GM12873 (cell line): ENCODE measurements at regions not wholly inside any gene's neighbourhood (a gene's known extent, or its start where the extent isn't known, plus 50 kb on each side); places are given as distances from the start of the nearest gene placed in this dataset.

Source experiments
- TF ChIP-seq, protein P1 (sequence below): IDR thresholded peaks from 2 replicates; pipeline ENCODE4 v1.5.1; 2012; ENCODE audit warnings: low read depth, mild to moderate bottlenecking, moderate library complexity, low read length, control low read depth; ENCODE audit not compliant: insufficient read depth; ENCODE audit errors: missing control alignments

DNA sequence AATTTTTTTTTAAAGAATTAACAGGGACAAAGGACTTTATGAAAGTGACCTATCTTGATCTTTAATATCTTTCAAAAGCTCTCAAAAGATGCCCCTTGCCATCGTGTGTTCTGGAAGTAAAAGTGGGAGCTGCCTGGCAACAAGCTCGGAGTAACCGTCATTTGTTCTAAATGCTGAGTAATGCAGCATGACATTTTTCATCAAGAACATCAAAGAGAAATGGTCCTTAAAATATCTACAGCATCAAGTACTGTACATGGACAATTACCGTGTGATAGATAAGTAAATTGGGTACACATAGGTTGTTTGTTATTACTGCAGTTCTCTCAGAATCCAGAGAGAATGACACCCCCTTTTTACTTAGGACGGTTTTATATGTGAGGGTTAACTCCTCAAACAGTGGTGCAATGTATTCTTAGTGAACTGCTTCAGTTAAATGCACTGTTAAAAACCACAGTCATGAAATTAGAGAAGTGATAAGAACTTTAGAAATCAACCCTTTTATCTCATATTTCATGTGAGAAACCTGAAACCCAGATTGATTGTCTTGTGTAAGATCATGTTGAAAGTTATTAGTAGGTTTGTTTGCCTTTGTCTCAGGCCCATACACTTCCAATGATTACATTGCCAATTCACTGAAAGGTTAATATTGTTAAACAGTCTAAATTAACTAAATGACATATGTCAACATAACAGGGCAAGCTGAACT, 90.6 kb upstream of the HNMT start:
- TF ChIP-seq, protein P1, sequence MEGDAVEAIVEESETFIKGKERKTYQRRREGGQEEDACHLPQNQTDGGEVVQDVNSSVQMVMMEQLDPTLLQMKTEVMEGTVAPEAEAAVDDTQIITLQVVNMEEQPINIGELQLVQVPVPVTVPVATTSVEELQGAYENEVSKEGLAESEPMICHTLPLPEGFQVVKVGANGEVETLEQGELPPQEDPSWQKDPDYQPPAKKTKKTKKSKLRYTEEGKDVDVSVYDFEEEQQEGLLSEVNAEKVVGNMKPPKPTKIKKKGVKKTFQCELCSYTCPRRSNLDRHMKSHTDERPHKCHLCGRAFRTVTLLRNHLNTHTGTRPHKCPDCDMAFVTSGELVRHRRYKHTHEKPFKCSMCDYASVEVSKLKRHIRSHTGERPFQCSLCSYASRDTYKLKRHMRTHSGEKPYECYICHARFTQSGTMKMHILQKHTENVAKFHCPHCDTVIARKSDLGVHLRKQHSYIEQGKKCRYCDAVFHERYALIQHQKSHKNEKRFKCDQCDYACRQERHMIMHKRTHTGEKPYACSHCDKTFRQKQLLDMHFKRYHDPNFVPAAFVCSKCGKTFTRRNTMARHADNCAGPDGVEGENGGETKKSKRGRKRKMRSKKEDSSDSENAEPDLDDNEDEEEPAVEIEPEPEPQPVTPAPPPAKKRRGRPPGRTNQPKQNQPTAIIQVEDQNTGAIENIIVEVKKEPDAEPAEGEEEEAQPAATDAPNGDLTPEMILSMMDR, result no peak

GRCh38 chr2:137879121-137879520, 85.2 kb upstream of the HNMT start:
- TF ChIP-seq, protein P1, result no peak

DNA sequence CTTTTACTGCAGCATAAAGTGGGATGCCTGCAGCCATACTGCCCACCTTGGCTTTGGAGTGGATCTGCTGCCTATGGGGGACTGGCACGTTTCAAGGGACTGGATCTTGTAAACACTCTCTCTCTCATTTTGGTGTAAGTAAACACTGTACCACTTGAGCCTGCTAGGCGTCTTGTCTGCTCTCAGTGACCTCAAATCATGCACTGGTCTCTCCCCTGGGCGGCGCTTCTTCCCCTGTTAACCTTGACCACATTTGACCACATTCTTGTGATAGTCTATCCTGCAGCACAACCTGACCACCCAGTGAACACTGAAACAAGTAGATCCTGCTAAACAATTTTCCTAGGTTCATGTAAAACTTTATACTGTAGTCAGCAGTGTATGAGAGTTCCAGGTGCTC, 82.6 kb upstream of the HNMT start:
- TF ChIP-seq, protein P1, result no peak

GRCh38 chr2:137886083-137886831, 78.0 kb upstream of the HNMT start:
- TF ChIP-seq, protein P1, result no peak

DNA sequence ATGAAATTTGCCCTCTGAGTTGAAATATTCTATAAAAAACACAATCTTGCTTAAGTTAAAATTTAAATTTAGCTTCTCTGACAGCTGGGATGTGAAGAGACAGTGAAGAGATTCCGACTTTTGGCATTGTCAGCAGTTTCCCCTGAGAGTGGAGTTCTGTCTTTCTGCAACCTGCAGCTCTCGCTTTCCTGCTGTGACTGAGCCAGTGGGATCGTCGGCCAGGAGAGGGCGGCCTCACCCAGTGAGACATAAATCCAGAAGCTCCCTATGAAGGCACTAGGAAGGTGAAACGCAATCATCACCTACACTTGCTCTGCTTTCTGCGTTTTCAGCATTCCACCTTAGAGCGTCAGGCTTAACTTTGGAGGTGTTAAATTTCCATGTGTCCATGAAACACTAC, 75.4 kb upstream of the HNMT start:
- TF ChIP-seq, protein P1, result peak; percentile 27

- TF ChIP-seq, protein P1, result no peak
Measured at GRCh38 chr2:137892739-137893138, 71.5 kb upstream of the HNMT start.

- TF ChIP-seq, protein P1, result no peak
Measured at GRCh38 chr2:137893145-137893544, 71.1 kb upstream of the HNMT start.
